NB4 (cell line): ENCODE measurements at regions not wholly inside any gene's neighbourhood (a gene's known extent, or its start where the extent isn't known, plus 50 kb on each side); places are given as distances from the start of the nearest gene placed in this dataset.

ENCODE experiments used
- DNase-seq: peaks from one replicate; pipeline ENCODE4 v3.0.0; 2010; ENCODE audit warnings: low read depth
- H3K4me3 ChIP-seq: one replicate; pipeline ENCODE4 v1.5.1; 2011; ENCODE audit warnings: mild to moderate bottlenecking, low read depth, low read length, moderate library complexity
- MYC ChIP-seq: IDR thresholded peaks from 2 replicates; pipeline ENCODE4 v1.6.1; 2011; ENCODE audit warnings: low read depth, low read length
- POLR2A ChIP-seq: IDR thresholded peaks from 2 replicates; pipeline ENCODE4 v1.6.1; 2011; ENCODE audit warnings: mild to moderate bottlenecking; ENCODE audit not compliant: insufficient read length; ENCODE audit errors: extremely low read depth
- TF ChIP-seq, protein P1 (sequence below): IDR thresholded peaks from one replicate; pipeline ENCODE4 v1.5.1; 2012; ENCODE audit warnings: low read depth, low read length
- TF ChIP-seq, protein P2 (sequence below): IDR thresholded peaks from 2 replicates; pipeline ENCODE4 v1.6.1; 2011; ENCODE audit warnings: low read depth, low read length

DNA sequence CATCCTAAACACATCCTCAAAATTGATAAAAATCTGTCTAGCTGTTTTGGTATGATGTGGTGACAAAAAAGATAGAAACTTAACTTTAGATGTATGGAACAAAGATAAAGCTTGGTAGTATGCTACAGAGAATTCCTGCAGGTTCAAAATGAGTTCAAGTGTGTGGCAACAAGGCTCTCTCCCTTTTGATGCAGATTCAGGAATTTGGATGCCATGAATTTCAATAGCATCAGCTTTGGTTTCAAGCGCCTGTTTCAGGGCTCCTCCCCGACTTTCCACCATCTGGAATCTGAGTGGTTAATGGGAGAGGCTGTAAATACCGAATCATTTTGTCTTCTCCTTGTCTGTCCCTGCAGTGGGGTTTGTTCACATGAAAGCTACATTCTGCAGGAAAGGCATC is 180.6 kb downstream of the MTX2 start:
- no peak for DNase-seq
- no peak overlapping the region for H3K4me3 ChIP-seq
- TF ChIP-seq POLR2A = no peak
- TF ChIP-seq MYC = no peak
- TF ChIP-seq, protein P1, sequence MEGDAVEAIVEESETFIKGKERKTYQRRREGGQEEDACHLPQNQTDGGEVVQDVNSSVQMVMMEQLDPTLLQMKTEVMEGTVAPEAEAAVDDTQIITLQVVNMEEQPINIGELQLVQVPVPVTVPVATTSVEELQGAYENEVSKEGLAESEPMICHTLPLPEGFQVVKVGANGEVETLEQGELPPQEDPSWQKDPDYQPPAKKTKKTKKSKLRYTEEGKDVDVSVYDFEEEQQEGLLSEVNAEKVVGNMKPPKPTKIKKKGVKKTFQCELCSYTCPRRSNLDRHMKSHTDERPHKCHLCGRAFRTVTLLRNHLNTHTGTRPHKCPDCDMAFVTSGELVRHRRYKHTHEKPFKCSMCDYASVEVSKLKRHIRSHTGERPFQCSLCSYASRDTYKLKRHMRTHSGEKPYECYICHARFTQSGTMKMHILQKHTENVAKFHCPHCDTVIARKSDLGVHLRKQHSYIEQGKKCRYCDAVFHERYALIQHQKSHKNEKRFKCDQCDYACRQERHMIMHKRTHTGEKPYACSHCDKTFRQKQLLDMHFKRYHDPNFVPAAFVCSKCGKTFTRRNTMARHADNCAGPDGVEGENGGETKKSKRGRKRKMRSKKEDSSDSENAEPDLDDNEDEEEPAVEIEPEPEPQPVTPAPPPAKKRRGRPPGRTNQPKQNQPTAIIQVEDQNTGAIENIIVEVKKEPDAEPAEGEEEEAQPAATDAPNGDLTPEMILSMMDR = no peak
- TF ChIP-seq, protein P2, sequence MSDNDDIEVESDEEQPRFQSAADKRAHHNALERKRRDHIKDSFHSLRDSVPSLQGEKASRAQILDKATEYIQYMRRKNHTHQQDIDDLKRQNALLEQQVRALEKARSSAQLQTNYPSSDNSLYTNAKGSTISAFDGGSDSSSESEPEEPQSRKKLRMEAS = no peak

DNA sequence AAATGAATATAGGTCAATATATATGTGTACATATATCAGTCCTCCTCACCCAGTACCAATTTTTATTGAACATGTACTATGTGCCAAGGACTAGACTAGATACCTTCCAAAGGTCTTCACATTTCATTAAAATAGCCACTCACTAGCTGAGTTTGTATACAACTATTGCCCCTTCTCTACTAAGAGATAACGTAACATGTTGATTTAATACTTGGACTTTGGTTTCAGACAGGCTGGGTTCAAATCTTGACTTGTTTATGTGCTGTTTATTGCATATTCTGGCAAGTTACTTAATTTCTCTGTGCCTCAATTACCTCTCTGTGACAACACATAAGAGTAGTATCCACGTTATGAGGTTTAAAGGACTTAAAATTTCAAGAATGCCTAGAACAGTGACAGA is 184.5 kb downstream of the MTX2 start:
- TF ChIP-seq, protein P2 = no peak
- TF ChIP-seq, protein P1 = no peak
- TF ChIP-seq POLR2A = no peak
- no peak for TF ChIP-seq MYC
- no peak for DNase-seq
- H3K4me3 ChIP-seq = no peak overlapping the region

DNA sequence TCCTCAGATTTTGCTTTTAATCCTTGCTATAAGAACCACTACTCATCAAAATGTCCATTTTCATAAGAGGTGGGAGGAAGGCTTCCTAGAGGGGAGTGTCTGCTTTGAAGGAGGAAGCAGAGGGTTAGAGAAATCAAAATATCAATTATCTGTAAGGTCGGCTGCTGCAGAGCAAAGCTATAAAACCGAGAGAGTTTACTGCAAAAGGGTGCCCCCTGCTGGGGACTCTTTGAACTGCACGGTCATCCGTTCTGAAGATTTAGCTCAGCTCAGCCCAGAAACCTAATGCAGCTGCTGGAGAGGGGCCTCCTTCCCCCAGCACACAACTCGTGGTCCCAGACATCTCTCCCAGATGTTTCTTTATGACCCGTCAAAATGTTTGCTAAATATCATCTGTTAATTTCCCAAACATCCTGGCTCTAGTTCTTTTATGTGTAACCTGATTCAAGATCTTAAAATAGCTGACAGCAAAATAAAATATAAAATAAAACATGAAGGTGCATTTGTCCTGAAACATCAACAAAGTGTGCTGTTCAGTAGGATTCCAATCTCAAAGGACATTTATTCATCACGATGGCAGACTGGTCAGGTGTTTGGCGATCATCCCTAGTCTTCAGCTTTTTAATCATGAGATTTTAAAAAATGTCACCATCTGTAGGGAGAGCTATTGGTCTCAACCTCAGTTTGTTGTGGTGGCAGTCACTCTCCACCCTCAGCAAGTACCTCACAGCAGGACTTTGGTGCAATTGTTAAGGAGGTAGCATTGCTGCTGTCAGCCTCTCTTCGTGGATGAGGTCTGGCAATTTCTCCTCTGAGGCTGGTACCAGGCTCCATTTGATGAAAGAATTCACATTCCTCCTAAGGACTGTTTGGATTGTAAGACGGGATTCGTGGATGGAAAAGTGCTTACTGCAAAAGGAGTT is 185.9 kb downstream of the MTX2 start:
- peak; percentile 80 for DNase-seq
- no peak for TF ChIP-seq MYC
- TF ChIP-seq, protein P1 = peak; percentile 92
- H3K4me3 ChIP-seq = no peak overlapping the region

DNA sequence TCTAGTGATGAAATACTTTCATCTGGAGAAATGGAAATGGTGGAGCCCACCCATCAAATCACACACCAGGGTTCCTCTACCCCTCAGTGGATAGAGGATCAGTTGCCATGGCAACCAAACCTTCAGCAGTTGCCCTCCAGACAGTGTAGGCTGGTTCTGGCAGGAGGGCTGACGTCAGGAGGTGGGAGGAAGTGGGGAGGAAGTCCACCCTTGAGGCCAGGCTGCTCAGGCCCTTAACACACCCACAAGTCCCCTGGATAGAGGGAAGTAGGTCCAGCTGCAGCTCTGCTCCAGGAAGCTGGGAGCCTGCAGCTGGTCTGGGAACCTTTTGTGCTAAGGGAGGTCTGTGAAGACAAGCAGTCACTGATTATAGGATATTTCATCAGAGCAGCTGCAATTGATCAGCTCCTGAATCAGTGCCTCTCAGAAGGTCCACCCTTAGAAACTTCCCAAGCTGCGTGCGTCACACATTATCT is 186.6 kb downstream of the MTX2 start:
- DNase-seq = peak; percentile 15
- TF ChIP-seq, protein P2 = no peak
- TF ChIP-seq, protein P1 = no peak
- no peak for TF ChIP-seq POLR2A
- TF ChIP-seq MYC = no peak
- no peak overlapping the region for H3K4me3 ChIP-seq

DNA sequence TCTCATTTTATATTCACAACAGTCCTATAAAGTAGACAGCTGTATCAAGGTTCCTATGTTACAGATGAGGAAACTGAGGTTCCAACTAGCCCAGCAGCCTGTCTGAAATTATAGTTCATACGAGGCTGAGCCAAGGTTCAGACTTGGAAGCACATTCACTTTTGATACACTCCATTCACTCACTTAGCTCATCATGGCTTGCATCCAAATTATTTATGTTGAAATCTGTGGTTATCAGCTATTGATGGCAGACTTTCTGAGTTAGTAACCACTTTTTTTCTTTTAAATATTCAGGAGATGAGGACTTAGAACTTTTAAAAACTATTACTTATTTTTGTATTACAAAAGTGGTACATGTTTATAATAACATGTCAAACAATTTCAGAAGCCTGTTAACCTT is 188.2 kb downstream of the MTX2 start:
- no peak for DNase-seq
- H3K4me3 ChIP-seq = no peak overlapping the region
- no peak for TF ChIP-seq POLR2A
- TF ChIP-seq, protein P1 = no peak
